ENCODE measurements at regions not wholly inside any gene's neighbourhood (a gene's known extent, or its start where the extent isn't known, plus 50 kb on each side); places are given as distances from the start of the nearest gene placed in this dataset.
"Not testable (repeated sequence)": the region's sequence is repeated elsewhere in the genome, so short reads cannot be mapped to it uniquely, and the experiment has no call there.

GRCh38 chr7:76912011-76912814, 119.9 kb downstream of the SPDYE17 start:
- H3K4me3 ChIP-seq (ENCODE audit: low read depth in 1 of 3, low read length in 3 of 3); H3K27ac ChIP-seq (ENCODE audit: low read depth in 1 of 2, low read length in 2 of 2); H3K9me3 ChIP-seq (ENCODE audit: control insufficient read depth in 4 of 4, low read length in 3 of 4); H3K4me1 ChIP-seq (ENCODE audit: control insufficient read depth in 4 of 4, insufficient read depth in 4 of 4, low read length in 3 of 4); H3K9ac ChIP-seq (ENCODE audit: low read depth in 1 of 2, low read length in 2 of 2); H3K27me3 ChIP-seq (ENCODE audit: control insufficient read depth in 4 of 4, insufficient read depth in 4 of 4, low read length in 3 of 4); DNase-seq (ENCODE audit: low spot score); H3K36me3 ChIP-seq (ENCODE audit: control insufficient read depth in 4 of 4, insufficient read depth in 3 of 4, low read depth in 1 of 4, low read length in 3 of 4): not testable (repeated sequence)
- 42% methylated on average over 4 of the region's 4 CpGs for WGBS

GRCh38 chr7:76904688-76905087, 127.5 kb downstream of the SPDYE17 start:
- no CpG with 5 or more reads among the region's 1 CpG for WGBS
- H3K4me3 ChIP-seq (ENCODE audit: low read depth in 1 of 3, low read length in 3 of 3); DNase-seq (ENCODE audit: low spot score): not testable (repeated sequence)

GRCh38 chr7:76901944-76902710, 130.0 kb downstream of the SPDYE17 start:
- not testable (repeated sequence) for H3K27me3 ChIP-seq (ENCODE audit: control insufficient read depth in 4 of 4, insufficient read depth in 4 of 4, low read length in 3 of 4); H3K36me3 ChIP-seq (ENCODE audit: control insufficient read depth in 4 of 4, insufficient read depth in 3 of 4, low read depth in 1 of 4, low read length in 3 of 4); H3K9ac ChIP-seq (ENCODE audit: low read depth in 1 of 2, low read length in 2 of 2); H3K4me3 ChIP-seq (ENCODE audit: low read depth in 1 of 3, low read length in 3 of 3); H3K4me1 ChIP-seq (ENCODE audit: control insufficient read depth in 4 of 4, insufficient read depth in 4 of 4, low read length in 3 of 4); DNase-seq (ENCODE audit: low spot score); H3K27ac ChIP-seq (ENCODE audit: low read depth in 1 of 2, low read length in 2 of 2); H3K9me3 ChIP-seq (ENCODE audit: control insufficient read depth in 4 of 4, low read length in 3 of 4)
- 90% methylated on average over 6 of the region's 6 CpGs for WGBS

More at GRCh38 chr7:76904688-76905087, 127.5 kb downstream of the SPDYE17 start:
- not testable (repeated sequence) for H3K4me1 ChIP-seq (ENCODE audit: control insufficient read depth in 4 of 4, insufficient read depth in 4 of 4, low read length in 3 of 4); H3K9ac ChIP-seq (ENCODE audit: low read depth in 1 of 2, low read length in 2 of 2); H3K27me3 ChIP-seq (ENCODE audit: control insufficient read depth in 4 of 4, insufficient read depth in 4 of 4, low read length in 3 of 4); H3K36me3 ChIP-seq (ENCODE audit: control insufficient read depth in 4 of 4, insufficient read depth in 3 of 4, low read depth in 1 of 4, low read length in 3 of 4); H3K9me3 ChIP-seq (ENCODE audit: control insufficient read depth in 4 of 4, low read length in 3 of 4); H3K27ac ChIP-seq (ENCODE audit: low read depth in 1 of 2, low read length in 2 of 2)

GRCh38 chr7:76898807-76899206, 133.4 kb downstream of the SPDYE17 start:
- H3K4me1 ChIP-seq (ENCODE audit: control insufficient read depth in 4 of 4, insufficient read depth in 4 of 4, low read length in 3 of 4); H3K9ac ChIP-seq (ENCODE audit: low read depth in 1 of 2, low read length in 2 of 2); DNase-seq (ENCODE audit: low spot score); H3K9me3 ChIP-seq (ENCODE audit: control insufficient read depth in 4 of 4, low read length in 3 of 4); H3K27me3 ChIP-seq (ENCODE audit: control insufficient read depth in 4 of 4, insufficient read depth in 4 of 4, low read length in 3 of 4); H3K4me3 ChIP-seq (ENCODE audit: low read depth in 1 of 3, low read length in 3 of 3); H3K36me3 ChIP-seq (ENCODE audit: control insufficient read depth in 4 of 4, insufficient read depth in 3 of 4, low read depth in 1 of 4, low read length in 3 of 4); H3K27ac ChIP-seq (ENCODE audit: low read depth in 1 of 2, low read length in 2 of 2): not testable (repeated sequence)
- WGBS, result 98% methylated on average over 5 of the region's 5 CpGs

- not testable (repeated sequence) for H3K36me3 ChIP-seq (ENCODE audit: control insufficient read depth in 4 of 4, insufficient read depth in 3 of 4, low read depth in 1 of 4, low read length in 3 of 4); H3K27me3 ChIP-seq (ENCODE audit: control insufficient read depth in 4 of 4, insufficient read depth in 4 of 4, low read length in 3 of 4); H3K27ac ChIP-seq (ENCODE audit: low read depth in 1 of 2, low read length in 2 of 2); H3K9me3 ChIP-seq (ENCODE audit: control insufficient read depth in 4 of 4, low read length in 3 of 4); H3K9ac ChIP-seq (ENCODE audit: low read depth in 1 of 2, low read length in 2 of 2); H3K4me1 ChIP-seq (ENCODE audit: control insufficient read depth in 4 of 4, insufficient read depth in 4 of 4, low read length in 3 of 4); H3K4me3 ChIP-seq (ENCODE audit: low read depth in 1 of 3, low read length in 3 of 3); DNase-seq (ENCODE audit: low spot score)
- WGBS, result 87% methylated on average over 2 of the region's 2 CpGs
These were observed 135.2 kb downstream of the SPDYE17 start for GRCh38 chr7:76897007-76897406.

GRCh38 chr7:76895696-76896095, 136.5 kb downstream of the SPDYE17 start:
- not testable (repeated sequence) for H3K9ac ChIP-seq (ENCODE audit: low read depth in 1 of 2, low read length in 2 of 2); H3K9me3 ChIP-seq (ENCODE audit: control insufficient read depth in 4 of 4, low read length in 3 of 4); H3K27me3 ChIP-seq (ENCODE audit: control insufficient read depth in 4 of 4, insufficient read depth in 4 of 4, low read length in 3 of 4); H3K4me1 ChIP-seq (ENCODE audit: control insufficient read depth in 4 of 4, insufficient read depth in 4 of 4, low read length in 3 of 4); H3K4me3 ChIP-seq (ENCODE audit: low read depth in 1 of 3, low read length in 3 of 3); H3K27ac ChIP-seq (ENCODE audit: low read depth in 1 of 2, low read length in 2 of 2); H3K36me3 ChIP-seq (ENCODE audit: control insufficient read depth in 4 of 4, insufficient read depth in 3 of 4, low read depth in 1 of 4, low read length in 3 of 4); DNase-seq (ENCODE audit: low spot score)
- 89% methylated on average over 4 of the region's 4 CpGs for WGBS

- not testable (repeated sequence) for H3K36me3 ChIP-seq (ENCODE audit: control insufficient read depth in 4 of 4, insufficient read depth in 3 of 4, low read depth in 1 of 4, low read length in 3 of 4); H3K9me3 ChIP-seq (ENCODE audit: control insufficient read depth in 4 of 4, low read length in 3 of 4); H3K4me1 ChIP-seq (ENCODE audit: control insufficient read depth in 4 of 4, insufficient read depth in 4 of 4, low read length in 3 of 4); DNase-seq (ENCODE audit: low spot score); H3K27me3 ChIP-seq (ENCODE audit: control insufficient read depth in 4 of 4, insufficient read depth in 4 of 4, low read length in 3 of 4); H3K27ac ChIP-seq (ENCODE audit: low read depth in 1 of 2, low read length in 2 of 2); H3K4me3 ChIP-seq (ENCODE audit: low read depth in 1 of 3, low read length in 3 of 3); H3K9ac ChIP-seq (ENCODE audit: low read depth in 1 of 2, low read length in 2 of 2)
- 84% methylated on average over 1 of the region's 1 CpG for WGBS
These were observed 140.4 kb downstream of the SPDYE17 start for GRCh38 chr7:76891771-76892170.

- DNase-seq (ENCODE audit: low spot score); H3K4me3 ChIP-seq (ENCODE audit: low read depth in 1 of 3, low read length in 3 of 3); H3K9ac ChIP-seq (ENCODE audit: low read depth in 1 of 2, low read length in 2 of 2); H3K9me3 ChIP-seq (ENCODE audit: control insufficient read depth in 4 of 4, low read length in 3 of 4); H3K27ac ChIP-seq (ENCODE audit: low read depth in 1 of 2, low read length in 2 of 2); H3K36me3 ChIP-seq (ENCODE audit: control insufficient read depth in 4 of 4, insufficient read depth in 3 of 4, low read depth in 1 of 4, low read length in 3 of 4); H3K4me1 ChIP-seq (ENCODE audit: control insufficient read depth in 4 of 4, insufficient read depth in 4 of 4, low read length in 3 of 4); H3K27me3 ChIP-seq (ENCODE audit: control insufficient read depth in 4 of 4, insufficient read depth in 4 of 4, low read length in 3 of 4): not testable (repeated sequence)
- WGBS, result 73% methylated on average over 6 of the region's 7 CpGs
These were observed 152.3 kb downstream of the SPDYE17 start for GRCh38 chr7:76879733-76880288.
